ENCODE measurements at regions not wholly inside any gene's neighbourhood (a gene's known extent, or its start where the extent isn't known, plus 50 kb on each side); places are given as distances from the start of the nearest gene placed in this dataset.

DNA sequence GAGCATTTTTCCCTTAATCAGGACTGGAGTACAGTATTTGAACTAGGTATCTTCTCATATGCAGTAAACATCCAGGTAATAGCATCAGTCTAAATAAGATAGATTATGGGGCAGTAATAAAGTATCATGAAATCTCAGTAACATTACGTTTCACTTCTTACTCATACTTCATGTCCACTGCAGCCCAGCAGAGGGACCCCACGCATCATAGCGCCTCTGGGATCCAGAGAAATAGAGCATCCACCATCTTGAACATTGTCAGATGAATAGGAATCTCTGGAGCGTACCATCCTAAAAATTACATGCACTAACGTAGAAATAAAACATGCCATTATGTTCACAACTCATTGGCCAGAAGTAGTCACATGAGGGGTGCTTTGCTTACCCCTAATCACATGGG is 499.0 kb downstream of the CPS1 start:
- H3K36me3 Mint-ChIP-seq (ENCODE audit: low read depth): no peaks in the 10 kb centered on the region
- CTCF ChIA-PET: no interaction called here
- no peak for DNase-seq
- no peak overlapping the region for H3K4me3 Mint-ChIP-seq
- H3K27ac Mint-ChIP-seq: no peak overlapping the region
- H3K27me3 Mint-ChIP-seq (ENCODE audit: low read depth): no peaks in the 10 kb centered on the region
- no peaks in the 10 kb centered on the region for H3K4me1 Mint-ChIP-seq (ENCODE audit: low read depth)
- intact Hi-C loops (cut with micrococcal nuclease): no loop called here
- H3K9me3 Mint-ChIP-seq: no peaks in the 10 kb centered on the region

DNA sequence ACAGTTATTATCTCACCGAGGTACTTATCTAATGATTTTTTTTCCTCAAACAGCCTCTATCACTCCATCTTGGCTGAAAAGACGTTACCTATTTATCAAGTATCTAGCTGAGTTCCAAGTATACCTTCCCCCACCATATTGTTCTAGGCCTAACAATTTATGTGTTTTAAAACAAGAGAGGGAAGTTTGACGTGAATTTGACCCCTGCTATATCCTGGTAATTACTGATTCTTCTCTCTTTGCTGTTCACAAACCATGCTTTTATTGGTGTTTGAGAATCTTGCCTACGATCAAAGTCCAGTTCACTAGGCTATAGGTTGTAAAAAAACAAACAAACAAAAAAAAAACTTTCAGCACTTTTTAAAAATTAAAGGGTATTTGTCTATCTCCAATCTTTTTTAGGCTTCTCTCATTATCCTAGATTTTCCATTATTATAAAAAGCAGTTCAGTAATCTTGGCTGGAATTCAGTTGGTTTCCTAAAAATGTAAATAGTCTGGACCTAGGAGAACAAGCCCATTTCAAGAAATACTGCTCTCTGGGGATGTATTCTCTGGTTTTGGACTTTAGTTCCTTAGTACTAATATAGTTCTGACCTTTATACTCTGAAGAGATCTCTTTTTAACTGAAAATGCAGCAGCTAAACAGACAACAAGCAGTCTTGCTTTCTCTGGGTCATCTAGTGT is 505.4 kb downstream of the CPS1 start:
- no peaks in the 10 kb centered on the region for H3K4me1 Mint-ChIP-seq (ENCODE audit: low read depth)
- H3K9me3 Mint-ChIP-seq: no peaks in the 10 kb centered on the region
- H3K27me3 Mint-ChIP-seq (ENCODE audit: low read depth): no peaks in the 10 kb centered on the region
- CTCF ChIA-PET: no interaction called here
- intact Hi-C loops (cut with micrococcal nuclease): no loop called here
- no peak for DNase-seq
- H3K36me3 Mint-ChIP-seq (ENCODE audit: low read depth): no peaks in the 10 kb centered on the region
- H3K4me3 Mint-ChIP-seq: no peak overlapping the region
- H3K27ac Mint-ChIP-seq: no peak overlapping the region

DNA sequence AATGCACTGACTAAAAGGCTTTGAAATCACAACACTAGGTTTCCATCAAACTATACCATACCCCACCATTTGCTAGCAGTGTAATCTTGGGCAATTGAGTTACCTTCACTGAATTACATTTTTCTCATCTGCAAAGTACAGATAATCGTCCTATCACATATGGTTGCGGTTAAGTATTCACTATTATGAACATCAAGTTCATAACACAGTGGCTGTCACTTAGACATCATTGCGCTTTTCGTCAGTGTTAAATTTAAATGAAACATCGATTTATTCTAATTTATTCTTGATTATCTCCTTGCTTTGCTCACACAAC is 505.9 kb downstream of the CPS1 start:
- no peak for DNase-seq
- Mint-ChIP-seq H3K9me3 (no peaks in the 10 kb centered on the region), H3K27ac (no peak overlapping the region), H3K4me3 (no peak overlapping the region), H3K4me1 (ENCODE audit: low read depth) (no peaks in the 10 kb centered on the region), H3K27me3 (ENCODE audit: low read depth) (no peaks in the 10 kb centered on the region), H3K36me3 (ENCODE audit: low read depth) (no peaks in the 10 kb centered on the region)
- intact Hi-C loops (cut with micrococcal nuclease): no loop called here
- CTCF ChIA-PET: no interaction called here

DNA sequence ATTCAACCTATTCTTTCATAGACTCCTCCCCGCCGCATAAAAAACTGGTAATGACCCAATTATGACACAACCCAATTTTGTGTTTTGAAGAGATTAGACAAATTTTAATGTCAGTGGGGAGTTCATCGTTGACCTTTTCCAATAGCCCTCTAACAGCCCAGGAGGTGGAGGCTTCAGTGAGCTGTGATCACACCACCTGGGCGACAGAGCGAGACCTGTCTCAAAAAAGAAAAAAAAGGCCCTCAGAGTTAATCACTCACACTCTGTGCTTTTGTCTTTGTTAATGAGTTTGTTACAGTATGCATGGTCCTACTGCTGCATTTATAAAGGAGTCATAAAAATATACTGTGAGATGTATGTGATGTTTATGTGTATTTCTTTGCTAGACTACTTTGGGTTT is 510.6 kb downstream of the CPS1 start:
- Mint-ChIP-seq H3K4me1 (ENCODE audit: low read depth) (no peaks in the 10 kb centered on the region), H3K27ac (no peak overlapping the region), H3K4me3 (no peak overlapping the region), H3K27me3 (ENCODE audit: low read depth) (no peaks in the 10 kb centered on the region), H3K9me3 (no peaks in the 10 kb centered on the region), H3K36me3 (ENCODE audit: low read depth) (no peaks in the 10 kb centered on the region)
- DNase-seq: no peak
- intact Hi-C loops (cut with micrococcal nuclease): no loop called here
- CTCF ChIA-PET: no interaction called here

DNA sequence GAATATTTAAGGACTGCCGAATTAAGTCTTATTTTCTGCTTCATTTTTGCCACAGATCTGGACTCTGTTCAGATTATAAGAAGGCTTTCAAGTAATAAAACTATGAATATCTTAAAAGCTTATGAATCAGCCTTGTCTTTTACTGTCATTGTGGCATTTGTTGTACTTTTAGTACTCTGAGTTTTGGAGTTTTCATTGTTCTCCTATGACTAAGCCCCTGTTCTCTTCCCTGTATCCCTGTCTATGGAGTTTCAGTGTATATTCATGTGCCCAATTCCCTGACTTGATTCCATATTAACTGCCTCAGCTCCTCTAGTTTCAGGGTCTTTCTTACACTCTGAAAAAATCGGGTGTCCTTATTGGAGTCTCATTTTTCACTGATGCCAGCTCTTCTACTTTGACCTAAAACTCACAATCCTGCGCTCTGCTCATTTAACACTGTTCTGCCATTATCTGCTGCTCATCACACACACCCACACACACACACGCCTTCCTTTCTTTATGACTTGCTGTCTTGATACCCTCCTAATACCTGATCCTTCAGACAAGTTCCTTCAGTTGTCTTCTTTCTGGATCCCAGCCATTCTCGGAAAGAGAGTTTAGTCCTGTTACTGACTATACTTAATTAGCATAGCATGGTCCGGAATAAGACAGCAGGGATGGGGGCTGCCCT is 511.8 kb downstream of the CPS1 start:
- intact Hi-C loops (cut with micrococcal nuclease): no loop called here
- CTCF ChIA-PET: no interaction called here
- Mint-ChIP-seq H3K9me3 (no peaks in the 10 kb centered on the region), H3K36me3 (ENCODE audit: low read depth) (no peaks in the 10 kb centered on the region), H3K4me3 (no peak overlapping the region), H3K27ac (no peak overlapping the region), H3K4me1 (ENCODE audit: low read depth) (no peaks in the 10 kb centered on the region), H3K27me3 (ENCODE audit: low read depth) (no peaks in the 10 kb centered on the region)
- DNase-seq: no peak

DNA sequence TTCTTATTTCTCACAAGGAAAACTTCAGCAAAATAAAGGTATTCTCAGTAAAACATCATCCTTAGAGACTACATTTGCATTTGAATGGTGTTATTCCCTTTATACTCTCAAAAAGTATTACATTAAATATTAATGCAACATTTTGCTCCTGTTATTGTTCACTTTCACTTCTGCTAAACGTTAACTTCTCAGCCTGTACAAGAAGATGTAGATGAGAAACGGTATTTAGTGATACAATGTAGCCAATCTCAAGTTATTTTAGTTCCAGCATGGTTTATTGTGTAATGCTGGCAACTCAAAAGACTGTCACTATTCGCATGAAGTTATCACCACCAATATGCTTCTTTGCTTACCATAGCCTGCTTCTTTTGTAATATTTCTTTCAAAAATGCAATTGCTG is 514.1 kb downstream of the CPS1 start:
- H3K27ac Mint-ChIP-seq: no peak overlapping the region
- no peaks in the 10 kb centered on the region for H3K4me1 Mint-ChIP-seq (ENCODE audit: low read depth)
- H3K9me3 Mint-ChIP-seq: no peaks in the 10 kb centered on the region
- intact Hi-C loops (cut with micrococcal nuclease): no loop called here
- no peaks in the 10 kb centered on the region for H3K36me3 Mint-ChIP-seq (ENCODE audit: low read depth)
- no peak for DNase-seq
- no peaks in the 10 kb centered on the region for H3K27me3 Mint-ChIP-seq (ENCODE audit: low read depth)
- no peak overlapping the region for H3K4me3 Mint-ChIP-seq
- CTCF ChIA-PET: no interaction called here

DNA sequence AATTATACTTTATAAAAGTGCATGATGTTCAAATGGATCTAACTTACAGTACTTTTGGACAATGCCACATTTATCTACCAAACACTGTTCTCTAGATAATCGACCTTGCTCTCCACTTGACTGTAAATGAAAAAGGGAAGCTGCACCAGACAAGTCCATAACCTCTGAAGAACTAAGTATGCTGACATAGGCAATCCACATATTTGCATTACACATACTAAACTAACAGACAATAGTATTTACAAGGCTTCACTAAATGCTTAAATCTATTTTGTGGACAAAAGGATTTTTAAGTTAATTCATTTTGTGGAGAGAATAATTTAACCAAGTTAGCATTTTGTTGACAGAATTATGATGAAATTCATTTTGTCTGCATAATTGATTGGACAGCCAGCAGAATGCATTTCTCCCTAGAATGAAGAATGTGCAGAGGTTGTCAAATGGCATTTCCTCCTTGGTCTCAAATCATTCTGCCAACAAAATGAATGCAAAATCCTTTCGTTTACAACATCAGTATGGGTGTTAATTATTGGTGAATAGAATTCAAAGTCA is 520.9 kb downstream of the CPS1 start:
- no peaks in the 10 kb centered on the region for H3K27me3 Mint-ChIP-seq (ENCODE audit: low read depth)
- H3K4me1 Mint-ChIP-seq (ENCODE audit: low read depth): no peaks in the 10 kb centered on the region
- no peak overlapping the region for H3K27ac Mint-ChIP-seq
- no peaks in the 10 kb centered on the region for H3K36me3 Mint-ChIP-seq (ENCODE audit: low read depth)
- DNase-seq: no peak
- no peaks in the 10 kb centered on the region for H3K9me3 Mint-ChIP-seq
- CTCF ChIA-PET: no interaction called here
- intact Hi-C loops (cut with micrococcal nuclease): no loop called here
- no peak overlapping the region for H3K4me3 Mint-ChIP-seq

DNA sequence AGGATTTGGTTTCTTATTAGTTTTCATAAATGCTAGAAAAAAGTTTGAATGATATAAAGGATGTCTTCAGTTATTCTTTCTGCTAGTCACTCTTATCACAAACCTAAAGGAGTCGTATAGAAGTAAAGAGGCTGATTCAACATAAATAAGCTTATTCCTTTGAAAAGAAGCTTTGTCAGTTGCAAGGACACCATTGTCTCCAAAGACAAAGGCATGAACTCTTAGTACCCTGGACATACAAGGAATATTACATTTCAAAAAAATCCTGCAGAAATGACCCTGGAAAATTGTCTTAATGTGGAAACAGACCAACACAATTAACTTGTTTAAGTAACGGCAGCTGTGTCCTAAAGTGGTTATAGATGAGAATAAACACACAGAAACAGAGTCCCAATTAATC is 528.0 kb downstream of the CPS1 start:
- H3K9me3 Mint-ChIP-seq: no peaks in the 10 kb centered on the region
- H3K36me3 Mint-ChIP-seq (ENCODE audit: low read depth): no peaks in the 10 kb centered on the region
- H3K27me3 Mint-ChIP-seq (ENCODE audit: low read depth): no peaks in the 10 kb centered on the region
- H3K4me3 Mint-ChIP-seq: no peak overlapping the region
- H3K4me1 Mint-ChIP-seq (ENCODE audit: low read depth): no peaks in the 10 kb centered on the region
- CTCF ChIA-PET: no interaction called here
- no peak for DNase-seq
- H3K27ac Mint-ChIP-seq: no peak overlapping the region
- intact Hi-C loops (cut with micrococcal nuclease): loop anchor here (2.0 kb wide), 1 partner anchor 508 kb away; no protein-coding TSS in a partner anchor

DNA sequence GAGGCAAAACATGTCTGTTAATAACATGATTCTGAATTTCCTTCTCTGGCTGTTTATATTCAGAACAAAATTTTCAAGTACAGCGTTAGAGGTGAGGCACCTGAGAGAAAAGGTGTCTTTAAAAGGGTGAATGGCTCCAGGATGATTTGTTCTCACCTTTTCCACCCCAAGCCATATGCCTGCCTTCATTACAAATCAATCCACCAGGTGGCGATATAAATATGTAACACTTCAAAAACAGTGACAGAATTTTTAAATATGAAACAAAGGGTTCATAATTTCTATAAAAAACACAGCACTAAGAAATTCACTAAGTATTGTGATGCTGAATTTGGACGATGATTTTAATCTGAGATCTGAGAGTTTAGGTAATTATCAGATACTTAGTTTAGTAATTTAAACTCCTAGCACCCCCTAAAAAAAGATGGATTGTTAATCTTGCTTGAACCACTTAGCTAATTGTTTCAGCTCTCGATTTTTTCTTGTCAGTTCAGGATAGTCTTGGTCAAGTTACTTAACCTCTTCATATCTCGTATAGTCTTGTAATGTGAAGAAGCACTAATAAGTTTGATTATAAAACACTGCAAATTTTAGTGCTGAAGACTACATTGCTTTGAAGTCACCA is 528.8 kb downstream of the CPS1 start:
- Mint-ChIP-seq H3K27ac (no peak overlapping the region), H3K36me3 (ENCODE audit: low read depth) (no peaks in the 10 kb centered on the region), H3K27me3 (ENCODE audit: low read depth) (no peaks in the 10 kb centered on the region), H3K9me3 (no peaks in the 10 kb centered on the region), H3K4me3 (no peak overlapping the region), H3K4me1 (ENCODE audit: low read depth) (no peaks in the 10 kb centered on the region)
- CTCF ChIA-PET: interaction anchor here (1.2 kb wide), 1 partner anchor 12 kb away, joined by 3 read pairs; no protein-coding TSS in a partner anchor
- no peak for DNase-seq
- intact Hi-C loops (cut with micrococcal nuclease): loop anchor here (1.0 to 2.0 kb wide), 2 partner anchors 73 to 508 kb away; no protein-coding TSS in a partner anchor

DNA sequence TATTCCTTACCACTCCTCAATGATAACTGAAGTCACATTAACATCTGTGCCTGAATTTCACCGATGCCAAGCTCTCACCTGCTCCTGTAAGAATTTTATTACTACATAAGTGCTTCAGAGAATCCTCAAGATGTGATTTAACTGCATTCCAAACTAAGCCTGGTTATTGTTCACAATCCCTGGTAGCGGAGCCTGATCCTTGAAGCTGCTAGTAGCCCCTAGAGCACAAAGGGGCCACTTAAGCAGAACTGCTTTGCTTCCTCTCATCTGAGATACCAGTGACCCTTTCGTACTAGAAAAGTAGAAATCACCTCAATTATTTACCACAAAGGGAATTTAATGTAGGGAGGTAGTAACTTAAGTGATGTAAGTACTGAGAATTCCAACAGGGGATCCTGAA is 529.6 kb downstream of the CPS1 start:
- Mint-ChIP-seq H3K4me1 (ENCODE audit: low read depth) (no peaks in the 10 kb centered on the region), H3K36me3 (ENCODE audit: low read depth) (no peaks in the 10 kb centered on the region), H3K9me3 (no peaks in the 10 kb centered on the region), H3K4me3 (no peak overlapping the region), H3K27ac (no peak overlapping the region), H3K27me3 (ENCODE audit: low read depth) (no peaks in the 10 kb centered on the region)
- CTCF ChIA-PET: interaction anchor here (1.2 kb wide), 1 partner anchor 11 kb away, joined by 3 read pairs; no protein-coding TSS in a partner anchor
- intact Hi-C loops (cut with micrococcal nuclease): no loop called here
- DNase-seq: no peak

DNA sequence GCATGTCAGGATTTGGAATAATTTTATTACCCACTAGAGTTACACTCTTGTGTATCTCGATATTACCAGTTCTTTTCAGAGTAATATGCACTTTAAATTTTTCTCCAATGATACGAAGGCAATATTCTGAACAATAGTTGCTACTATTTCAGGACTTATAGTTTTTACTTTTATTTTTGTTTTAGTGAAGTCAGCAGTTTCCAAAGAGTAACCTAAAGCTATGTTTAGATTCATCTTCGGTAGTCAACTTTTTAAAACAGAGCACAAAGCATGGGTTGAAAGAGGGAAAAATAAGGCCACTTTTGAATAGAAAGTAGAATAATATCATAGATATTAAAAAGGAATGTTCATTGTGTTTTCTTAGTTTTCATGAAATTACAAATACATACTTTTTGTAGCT is 532.7 kb downstream of the CPS1 start:
- no peaks in the 10 kb centered on the region for H3K9me3 Mint-ChIP-seq
- H3K27me3 Mint-ChIP-seq (ENCODE audit: low read depth): no peaks in the 10 kb centered on the region
- no peaks in the 10 kb centered on the region for H3K36me3 Mint-ChIP-seq (ENCODE audit: low read depth)
- no peak overlapping the region for H3K27ac Mint-ChIP-seq
- CTCF ChIA-PET: no interaction called here
- intact Hi-C loops (cut with micrococcal nuclease): no loop called here
- H3K4me1 Mint-ChIP-seq (ENCODE audit: low read depth): no peaks in the 10 kb centered on the region
- H3K4me3 Mint-ChIP-seq: no peak overlapping the region
- no peak for DNase-seq

DNA sequence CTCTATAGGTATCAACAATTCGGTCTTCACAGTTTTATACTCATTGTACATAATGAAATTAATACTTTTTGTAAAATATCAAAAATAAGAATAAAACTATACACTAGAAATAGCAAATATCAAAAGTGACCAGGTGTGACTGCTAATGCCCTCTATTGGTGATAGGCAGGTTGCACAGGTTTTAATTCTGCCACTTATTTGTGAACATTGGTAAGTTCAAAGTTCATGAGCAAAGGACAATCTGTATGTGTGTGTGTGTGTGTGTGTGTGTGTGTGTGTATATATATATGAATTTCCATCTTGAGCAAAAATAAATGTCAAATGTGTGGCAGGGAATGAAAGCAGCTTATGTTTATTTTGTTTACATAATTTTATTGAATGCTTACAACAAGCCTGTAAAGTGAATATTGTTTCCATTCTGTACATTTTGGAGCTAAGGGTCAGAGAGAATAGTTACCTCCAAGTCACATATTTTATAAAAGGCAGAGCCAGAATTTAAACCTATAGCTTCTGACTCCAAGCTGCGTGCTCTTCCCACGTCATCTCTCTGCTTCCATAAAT is 537.4 kb downstream of the CPS1 start:
- intact Hi-C loops (cut with micrococcal nuclease): no loop called here
- Mint-ChIP-seq H3K36me3 (ENCODE audit: low read depth) (no peaks in the 10 kb centered on the region), H3K4me3 (no peak overlapping the region), H3K4me1 (ENCODE audit: low read depth) (no peaks in the 10 kb centered on the region), H3K27me3 (ENCODE audit: low read depth) (no peaks in the 10 kb centered on the region), H3K27ac (no peak overlapping the region), H3K9me3 (no peaks in the 10 kb centered on the region)
- CTCF ChIA-PET: interaction anchor here (1.1 kb wide), 1 partner anchor 11 kb away, joined by 3 read pairs; no protein-coding TSS in a partner anchor
- DNase-seq: no peak

Data from activated naive CD4-positive, alpha-beta T cell treated with anti-CD3 and anti-CD28 coated beads for 36 hours (primary cell).